ENCODE measurements at regions not wholly inside any gene's neighbourhood (a gene's known extent, or its start where the extent isn't known, plus 50 kb on each side); places are given as distances from the start of the nearest gene placed in this dataset.

GRCh38 chr3:194756460-194756779 is 70.7 kb downstream of the FAM43A start:
- Histone ChIP-seq H3K36me3 (ENCODE audit: control insufficient read depth in 2 of 2, insufficient read depth in 1 of 2, low read length in 2 of 2) (no peaks in the 10 kb centered on the region), H3K9me3 (ENCODE audit: control insufficient read depth, insufficient read depth, low read depth, low read length) (no peaks in the 10 kb centered on the region), H3K4me3 (ENCODE audit: low read depth, low read length) (no peak overlapping the region), H3K4me1 (ENCODE audit: control insufficient read depth, insufficient read depth, low read length) (no peaks in the 10 kb centered on the region), H3K27ac (ENCODE audit: extremely low read depth, low read depth, low read length) (no peak overlapping the region)
- ChIA-PET POLR2A (no interaction called here), CTCF (no interaction called here)
- TF ChIP-seq, protein P1, sequence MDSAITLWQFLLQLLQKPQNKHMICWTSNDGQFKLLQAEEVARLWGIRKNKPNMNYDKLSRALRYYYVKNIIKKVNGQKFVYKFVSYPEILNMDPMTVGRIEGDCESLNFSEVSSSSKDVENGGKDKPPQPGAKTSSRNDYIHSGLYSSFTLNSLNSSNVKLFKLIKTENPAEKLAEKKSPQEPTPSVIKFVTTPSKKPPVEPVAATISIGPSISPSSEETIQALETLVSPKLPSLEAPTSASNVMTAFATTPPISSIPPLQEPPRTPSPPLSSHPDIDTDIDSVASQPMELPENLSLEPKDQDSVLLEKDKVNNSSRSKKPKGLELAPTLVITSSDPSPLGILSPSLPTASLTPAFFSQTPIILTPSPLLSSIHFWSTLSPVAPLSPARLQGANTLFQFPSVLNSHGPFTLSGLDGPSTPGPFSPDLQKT (IDR thresholded peaks at IDR 0.05; ENCODE audit: borderline replicate concordance, low read depth, low read length): no peak
- TF ChIP-seq ZNF785 (tag by site-specific recombination; IDR thresholded peaks at IDR 0.05) (no peak), ZNF214 (tag by site-specific recombination; IDR thresholded peaks at IDR 0.05; ENCODE audit: borderline replicate concordance) (no peak), ZNF677 (tag by site-specific recombination; IDR thresholded peaks at IDR 0.05) (no peak), PRDM2 (tag by site-specific recombination; IDR thresholded peaks at IDR 0.05; ENCODE audit: borderline replicate concordance) (no peak), ZNF692 (tag by site-specific recombination; IDR thresholded peaks at IDR 0.05) (no peak), ZNF221 (tag by site-specific recombination; IDR thresholded peaks at IDR 0.05; ENCODE audit: borderline replicate concordance) (no peak), ZNF404 (tag by site-specific recombination; IDR thresholded peaks at IDR 0.05) (no peak), ZNF311 (tag by site-specific recombination; IDR thresholded peaks at IDR 0.05; ENCODE audit: borderline replicate concordance) (no peak), IKZF3 (tag by site-specific recombination; IDR thresholded peaks at IDR 0.05) (no peak), SALL2 (tag by site-specific recombination; IDR thresholded peaks at IDR 0.05; ENCODE audit: borderline replicate concordance) (no peak), OVOL3 (tag by site-specific recombination; IDR thresholded peaks at IDR 0.05) (no peak), ZBTB7A (tag by site-specific recombination; IDR thresholded peaks at IDR 0.05; ENCODE audit: low read depth) (no peak)
- TF ChIP-seq, protein P2, sequence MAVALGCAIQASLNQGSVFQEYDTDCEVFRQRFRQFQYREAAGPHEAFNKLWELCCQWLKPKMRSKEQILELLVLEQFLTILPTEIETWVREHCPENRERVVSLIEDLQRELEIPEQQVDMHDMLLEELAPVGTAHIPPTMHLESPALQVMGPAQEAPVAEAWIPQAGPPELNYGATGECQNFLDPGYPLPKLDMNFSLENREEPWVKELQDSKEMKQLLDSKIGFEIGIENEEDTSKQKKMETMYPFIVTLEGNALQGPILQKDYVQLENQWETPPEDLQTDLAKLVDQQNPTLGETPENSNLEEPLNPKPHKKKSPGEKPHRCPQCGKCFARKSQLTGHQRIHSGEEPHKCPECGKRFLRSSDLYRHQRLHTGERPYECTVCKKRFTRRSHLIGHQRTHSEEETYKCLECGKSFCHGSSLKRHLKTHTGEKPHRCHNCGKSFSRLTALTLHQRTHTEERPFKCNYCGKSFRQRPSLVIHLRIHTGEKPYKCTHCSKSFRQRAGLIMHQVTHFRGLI (tag by site-specific recombination; IDR thresholded peaks at IDR 0.05): no peak

DNA sequence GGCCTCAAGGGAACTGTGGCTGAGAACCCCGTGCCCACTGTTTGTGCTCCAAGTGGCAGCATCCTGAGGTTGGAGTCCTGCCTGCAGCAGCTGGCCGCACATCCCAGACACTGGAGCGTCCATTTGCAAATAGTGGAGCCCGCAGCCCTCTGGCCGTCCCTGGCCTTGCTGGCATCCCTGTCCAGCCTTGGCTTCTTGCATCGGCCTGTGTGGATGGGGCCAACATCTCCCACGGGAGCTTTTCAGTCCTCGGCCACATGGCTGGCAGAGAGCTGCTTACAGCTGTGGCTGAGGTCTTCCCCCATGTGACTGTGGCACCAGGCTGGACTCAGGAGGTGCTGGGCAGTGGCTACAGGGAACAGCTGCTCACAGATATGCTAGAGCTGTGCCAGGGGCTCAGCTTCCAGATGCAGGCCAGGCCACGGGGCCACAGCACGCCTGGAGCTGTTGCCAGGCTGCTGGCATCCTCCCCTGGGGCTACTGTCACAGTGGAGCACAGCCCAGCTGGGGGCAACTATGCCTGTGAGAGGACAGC is 71.2 kb downstream of the FAM43A start:
- H3K27ac ChIP-seq (ENCODE audit: extremely low read depth, low read depth, low read length): no peak overlapping the region
- TF ChIP-seq ZBTB8A (tag by site-specific recombination; IDR thresholded peaks at IDR 0.05) (0 out of 2 replicates have a peak, but pooled peaks have one; percentile 14), ZNF776 (tag by site-specific recombination; IDR thresholded peaks at IDR 0.05; ENCODE audit: borderline replicate concordance) (no peak), MYNN (tag by site-specific recombination; IDR thresholded peaks at IDR 0.05; ENCODE audit: borderline replicate concordance) (no peak), ZIC2 (tag by site-specific recombination; IDR thresholded peaks at IDR 0.05) (peak; percentile 61)
- no peaks in the 10 kb centered on the region for H3K36me3 ChIP-seq (ENCODE audit: control insufficient read depth in 2 of 2, insufficient read depth in 1 of 2, low read length in 2 of 2)
- ChIA-PET POLR2A (no interaction called here), CTCF (no interaction called here)
- H3K4me3 ChIP-seq (ENCODE audit: low read depth, low read length): no peak overlapping the region
- H3K9me3 ChIP-seq (ENCODE audit: control insufficient read depth, insufficient read depth, low read depth, low read length): no peaks in the 10 kb centered on the region
- H3K4me1 ChIP-seq (ENCODE audit: control insufficient read depth, insufficient read depth, low read length): no peaks in the 10 kb centered on the region
